ENCODE measurements at regions not wholly inside any gene's neighbourhood (a gene's known extent, or its start where the extent isn't known, plus 50 kb on each side); places are given as distances from the start of the nearest gene placed in this dataset.

DNA sequence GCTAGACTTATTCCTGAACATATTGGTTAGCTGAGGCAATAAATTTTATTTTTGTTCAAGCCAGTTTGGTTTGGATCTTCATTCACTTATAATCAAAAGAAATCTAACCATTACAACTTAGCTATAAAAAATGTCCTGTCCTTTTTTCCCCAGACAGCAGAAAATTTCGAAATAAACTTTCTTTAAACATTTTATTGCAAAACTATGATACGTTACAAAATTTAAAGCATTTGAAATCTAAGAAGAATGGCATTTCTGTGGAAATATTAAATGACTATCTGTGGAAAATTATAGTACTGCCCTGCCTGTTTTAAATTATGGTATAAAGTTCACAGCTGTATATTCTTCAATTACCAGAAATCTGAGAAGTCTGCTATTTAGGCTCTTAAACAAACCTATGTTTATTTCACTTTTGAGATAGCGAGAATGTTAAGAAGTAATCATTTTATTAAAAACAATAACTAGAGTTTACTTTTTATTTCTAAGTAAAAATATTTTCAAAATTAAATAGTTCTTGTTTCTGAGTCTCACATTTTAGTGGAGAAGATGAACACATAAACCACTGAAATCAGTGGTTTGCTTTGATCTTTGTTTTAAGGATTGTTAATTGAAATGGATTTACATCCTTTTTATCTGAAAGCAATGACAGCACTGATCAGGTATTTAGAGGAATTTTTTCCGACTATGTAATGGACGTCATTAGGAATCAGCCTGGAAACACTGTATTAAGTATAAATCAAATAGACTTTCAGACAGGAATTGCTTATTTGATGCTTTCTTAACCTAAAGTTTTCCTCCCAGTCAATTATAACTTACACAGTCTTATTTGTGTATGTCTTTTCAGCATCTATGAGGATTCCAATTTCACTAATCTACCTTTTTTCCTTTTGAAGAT is 553.7 kb downstream of the COL12A1 start:
- no peak for TF ChIP-seq EGR1 (IDR thresholded peaks at IDR 0.05)
- TF ChIP-seq EP300 (IDR thresholded peaks at IDR 0.05; ENCODE audit: borderline replicate concordance): no peak
- TF ChIP-seq, protein P1, sequence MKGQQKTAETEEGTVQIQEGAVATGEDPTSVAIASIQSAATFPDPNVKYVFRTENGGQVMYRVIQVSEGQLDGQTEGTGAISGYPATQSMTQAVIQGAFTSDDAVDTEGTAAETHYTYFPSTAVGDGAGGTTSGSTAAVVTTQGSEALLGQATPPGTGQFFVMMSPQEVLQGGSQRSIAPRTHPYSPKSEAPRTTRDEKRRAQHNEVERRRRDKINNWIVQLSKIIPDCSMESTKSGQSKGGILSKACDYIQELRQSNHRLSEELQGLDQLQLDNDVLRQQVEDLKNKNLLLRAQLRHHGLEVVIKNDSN (IDR thresholded peaks at IDR 0.05): no peak
- no peak for TF ChIP-seq TEAD4 (IDR thresholded peaks at IDR 0.05)
- no peak for TF ChIP-seq CREB1 (IDR thresholded peaks at IDR 0.05; ENCODE audit: low read depth)
- no peak for TF ChIP-seq TCF12 (IDR thresholded peaks at IDR 0.05; ENCODE audit: low read depth)
- no peak for TF ChIP-seq FOXM1 (IDR thresholded peaks at IDR 0.05; ENCODE audit: borderline replicate concordance, low read depth)

Data from Ishikawa (cell line).